Endothelial cell of umbilical vein (primary cell): ENCODE measurements at regions not wholly inside any gene's neighbourhood (a gene's known extent, or its start where the extent isn't known, plus 50 kb on each side); places are given as distances from the start of the nearest gene placed in this dataset.

Experiments used
- BruUV-seq: library from RNA; stranded (reverse); fragments of 400-500 nt; replicated peaks from 2 replicates; lab custom pipeline; 2021; lab: Mats Ljungman, UMichigan
- CTCF ChIA-PET: fragments of 300-600, 350-600 bp; sonication (Branson Sonifier 250); formaldehyde crosslinking; loops from one replicate; lab custom pipeline; 2021; ENCODE audit warnings: antibody characterized with exemption, inconsistent platforms; lab: Charles Lee
- POLR2A ChIA-PET: fragments of 300-600, 350-600 bp; sonication (Branson Sonifier 250); formaldehyde crosslinking; loops from one replicate; lab custom pipeline; 2021; ENCODE audit warnings: antibody characterized with exemption, inconsistent platforms; lab: Charles Lee
- DNase-seq: peaks from one replicate; pipeline ENCODE4 v3.0.0-alpha.2; 2011; ENCODE audit warnings: low read depth, low spot score
- FAIRE-seq: peaks from 2 replicates; lab custom pipeline; 2011; peaks lifted over from hg19 to GRCh38; lab: Jason Lieb, UNC
- H2AFZ ChIP-seq: 2 replicates; pipeline ENCODE4 v1.6.0; 2012; ENCODE audit warnings: low read depth, low read length, control low read depth, inconsistent platforms
- H3K27ac ChIP-seq: 2 replicates; pipeline ENCODE4 v1.5.1; 2011; ENCODE audit warnings: low read depth, mild to moderate bottlenecking, control low read depth, low read length, moderate library complexity; ENCODE audit not compliant: insufficient read depth
- H3K27me3 ChIP-seq, 2 experiments: 2 replicates each; pipeline versions ENCODE4 v1.6.0 to v1.6.1; 2011; ENCODE audit warnings: low read length in 2 of 2, mixed read lengths in 1 of 2; ENCODE audit not compliant: control insufficient read depth in 2 of 2, insufficient read depth in 2 of 2
- H3K36me3 ChIP-seq, 2 experiments: 2 replicates in 1 of 2; 3 replicates in 1 of 2; pipeline ENCODE4 v1.5.1; 2011; ENCODE audit warnings: low read length in 2 of 2, mild to moderate bottlenecking in 1 of 2, moderate library complexity in 1 of 2; ENCODE audit not compliant: control insufficient read depth in 2 of 2, insufficient read depth in 2 of 2; ENCODE audit errors: extremely low read depth in 1 of 2
- H3K4me1 ChIP-seq: 3 replicates; pipeline ENCODE4 v1.5.1; 2011; ENCODE audit warnings: mild to moderate bottlenecking, low read length; ENCODE audit not compliant: control insufficient read depth, insufficient read depth; ENCODE audit errors: extremely low read depth
- H3K4me2 ChIP-seq: 2 replicates; pipeline ENCODE4 v1.6.1; 2011; ENCODE audit warnings: low read length, control low read depth, mixed read lengths; ENCODE audit not compliant: insufficient read depth
- H3K4me3 ChIP-seq, 3 experiments: fragments of 200-600 bp in 1 of 3; sonication (generic), shearing (Covaris generic) in 1 of 3; replicated peaks in 1 of 3; 2 replicates each; pipeline ENCODE4 v1.5.1; 2011 to 2016; ENCODE audit warnings: control low read depth in 3 of 3, low read length in 3 of 3, mild to moderate bottlenecking in 2 of 3, inconsistent platforms in 1 of 3, low read depth in 1 of 3, moderate library complexity in 1 of 3; ENCODE audit not compliant: insufficient read depth in 1 of 3
- H3K79me2 ChIP-seq: 2 replicates; pipeline ENCODE4 v1.6.0; 2012; ENCODE audit warnings: low read length, inconsistent platforms; ENCODE audit not compliant: control insufficient read depth, insufficient read depth
- H3K9ac ChIP-seq: replicated peaks from 2 replicates; pipeline ENCODE3; 2011; ENCODE audit warnings: low read length, control low read depth; ENCODE audit not compliant: insufficient read depth; ENCODE audit errors: extremely low read depth
- H3K9me1 ChIP-seq: replicated peaks from 3 replicates; pipeline ENCODE4 v1.6.0; 2011; ENCODE audit warnings: mild to moderate bottlenecking, low read length; ENCODE audit not compliant: control insufficient read depth, insufficient read depth; ENCODE audit errors: extremely low read depth
- H3K9me3 ChIP-seq: replicated peaks from 2 replicates; pipeline ENCODE4 v1.5.1; 2012; ENCODE audit warnings: low read length, inconsistent platforms; ENCODE audit not compliant: control insufficient read depth, insufficient read depth
- H4K20me1 ChIP-seq: replicated peaks from 2 replicates; pipeline ENCODE3; 2011; ENCODE audit warnings: mild to moderate bottlenecking, low read length; ENCODE audit not compliant: control insufficient read depth, insufficient read depth; ENCODE audit errors: extremely low read depth
- CTCF ChIP-seq, 2 donors: IDR thresholded peaks; 1 replicate in 1 of 2; 2 replicates in 1 of 2; pipeline ENCODE4 v1.5.1; 2011; ENCODE audit warnings: low read length in 2 of 2, mild to moderate bottlenecking in 2 of 2, moderate library complexity in 2 of 2, control low read depth in 1 of 2, inconsistent platforms in 1 of 2, low read depth in 1 of 2; ENCODE audit not compliant: insufficient read depth in 1 of 2; ENCODE audit errors: extremely low read depth in 1 of 2
- EZH2 ChIP-seq: IDR thresholded peaks from 2 replicates; pipeline ENCODE4 v1.6.1; 2012; ENCODE audit warnings: borderline replicate concordance, low read depth, mild to moderate bottlenecking, moderate library complexity, low read length, inconsistent platforms; ENCODE audit not compliant: severe bottlenecking
- FOS ChIP-seq: IDR thresholded peaks from 2 replicates; pipeline ENCODE4 v1.6.1; 2011; ENCODE audit warnings: mild to moderate bottlenecking, low read length, moderate library complexity, borderline replicate concordance; ENCODE audit not compliant: insufficient read depth
- GATA2 ChIP-seq: IDR thresholded peaks from 2 replicates; pipeline ENCODE4 v1.7.0; 2011; ENCODE audit warnings: low read depth, mild to moderate bottlenecking, moderate library complexity, mixed read lengths, low read length; ENCODE audit not compliant: insufficient read length, insufficient read depth
- JUN ChIP-seq: IDR thresholded peaks from 2 replicates; pipeline ENCODE4 v1.6.1; 2011; ENCODE audit warnings: borderline replicate concordance, low read depth; ENCODE audit not compliant: insufficient read length, insufficient read depth
- MAX ChIP-seq: IDR thresholded peaks from 2 replicates; pipeline ENCODE4 v1.6.1; 2011; ENCODE audit not compliant: insufficient read depth, insufficient read length
- MYC ChIP-seq: IDR thresholded peaks from one replicate; pipeline ENCODE4 v1.6.1; 2011; ENCODE audit warnings: mild to moderate bottlenecking, low read depth, low read length
- POLR2A ChIP-seq: IDR thresholded peaks from 2 replicates; pipeline ENCODE4 v1.6.1; 2012; ENCODE audit warnings: low read depth, mild to moderate bottlenecking, control low read depth, low read length
- POLR2AphosphoS5 ChIP-seq: IDR thresholded peaks from 2 replicates; pipeline ENCODE4 v1.6.1; 2012; ENCODE audit warnings: low read depth, mild to moderate bottlenecking, control low read depth, low read length, moderate library complexity; ENCODE audit not compliant: insufficient read depth
- dilution Hi-C: fragments of 300-500 bp; cut with MboI; formaldehyde crosslinking; loops from one replicate; pipeline ENCODE4 v1.15.0; 2019; ENCODE audit warnings: low sequenced_read_pairs; ENCODE audit not compliant: extremely low pct_ligation_motif_present
- intact Hi-C: fragments of 100-400 bp; cut with micrococcal nuclease; formaldehyde crosslinking; loops from one replicate; pipeline ENCODE4 v1.10.0; 2022

GRCh38 chr10:34018784-34019183 lies 684.3 kb upstream of the NRP1 start:
- ChIA-PET CTCF (interaction anchor here (1.0 kb wide), 1 partner anchor 17 kb away, joined by 3 read pairs; no protein-coding TSS in a partner anchor), POLR2A (no interaction called here)
- BruUV-seq: no TSS peak
- H2AFZ ChIP-seq: no peak overlapping the region
- no peaks in the 10 kb centered on the region for H3K4me1 ChIP-seq
- H3K4me3 ChIP-seq: no peak overlapping the region
- no peaks in the 10 kb centered on the region for H3K9me1 ChIP-seq
- no peaks in the 10 kb centered on the region for H3K9me3 ChIP-seq
- no peaks in the 10 kb centered on the region for H3K79me2 ChIP-seq
- no peaks in the 10 kb centered on the region for H4K20me1 ChIP-seq
- TF ChIP-seq GATA2: no peak
- TF ChIP-seq FOS: no peak
- TF ChIP-seq JUN: no peak
- TF ChIP-seq POLR2AphosphoS5: no peak
- no peak for TF ChIP-seq MAX
- TF ChIP-seq CTCF (IDR thresholded peaks at IDR 0.05; ENCODE audit: extremely low read depth in 1 of 2, insufficient read depth in 1 of 2, low read depth in 1 of 2, low read length in 2 of 2): no peak
- no peak for TF ChIP-seq EZH2
- TF ChIP-seq POLR2A: no peak
- TF ChIP-seq MYC: no peak
- H3K27me3 ChIP-seq: peaks cover 0 to 3% of the 10 kb centered on the region in 2 experiments
- dilution Hi-C loops (no loop called here), intact Hi-C loops (no loop called here)
- DNase-seq (no peak), FAIRE-seq (no peak)
- H3K9ac ChIP-seq: no peak overlapping the region
- H3K4me2 ChIP-seq: no peak overlapping the region
- no peak overlapping the region for H3K27ac ChIP-seq
- H3K36me3 ChIP-seq: no peaks in the 10 kb centered on the region
